AG08396 (cell line): ENCODE measurements at regions not wholly inside any gene's neighbourhood (a gene's known extent, or its start where the extent isn't known, plus 50 kb on each side); places are given as distances from the start of the nearest gene placed in this dataset.
"Not testable (repeated sequence)": the region's sequence is repeated elsewhere in the genome, so short reads cannot be mapped to it uniquely, and the experiment has no call there.

Experiments used
- DNase-seq: peaks from one replicate; pipeline ENCODE4 v3.0.0; 2012; ENCODE audit warnings: low spot score, mixed read lengths

- no peak for DNase-seq
Observed at GRCh38 chr12:28060871-28061270, 88.3 kb upstream of the PTHLH start.

GRCh38 chr12:28063355-28063880 lies 90.9 kb upstream of the PTHLH start:
- no peak for DNase-seq

GRCh38 chr12:28065374-28065773 lies 92.8 kb upstream of the PTHLH start:
- no peak for DNase-seq

- DNase-seq: no peak
Observed at GRCh38 chr12:28065889-28066630, 93.5 kb upstream of the PTHLH start.

- no peak for DNase-seq
Observed at GRCh38 chr12:28066879-28067278, 94.3 kb upstream of the PTHLH start.

- DNase-seq: no peak
Observed at GRCh38 chr12:28068467-28068866, 95.9 kb upstream of the PTHLH start.

- no peak for DNase-seq
Observed at GRCh38 chr12:28079539-28079938, 107.0 kb upstream of the PTHLH start.

GRCh38 chr12:28082096-28082495 lies 108.2 kb upstream of the CCDC91 start:
- DNase-seq: no peak

- no peak for DNase-seq
Observed at GRCh38 chr12:28083840-28084678, 106.2 kb upstream of the CCDC91 start.

- no peak for DNase-seq
Observed at GRCh38 chr12:28086521-28087155, 103.6 kb upstream of the CCDC91 start.

- DNase-seq: no peak
Observed at GRCh38 chr12:28088566-28089272, 101.5 kb upstream of the CCDC91 start.

GRCh38 chr12:28089338-28089737 lies 100.9 kb upstream of the CCDC91 start:
- DNase-seq: no peak

GRCh38 chr12:28090835-28091234 lies 99.4 kb upstream of the CCDC91 start:
- no peak for DNase-seq

- DNase-seq: no peak
Observed at GRCh38 chr12:28092396-28092795, 97.9 kb upstream of the CCDC91 start.

GRCh38 chr12:28096649-28097048 lies 93.6 kb upstream of the CCDC91 start:
- DNase-seq: no peak

GRCh38 chr12:28097221-28097620 lies 93.0 kb upstream of the CCDC91 start:
- no peak for DNase-seq

- DNase-seq: not testable (repeated sequence)
Observed at GRCh38 chr12:28099245-28099644, 91.0 kb upstream of the CCDC91 start.

- no peak for DNase-seq
Observed at GRCh38 chr12:28099871-28100270, 90.4 kb upstream of the CCDC91 start.

- DNase-seq: no peak
Observed at GRCh38 chr12:28100717-28101116, 89.5 kb upstream of the CCDC91 start.

- DNase-seq: no peak
Observed at GRCh38 chr12:28104316-28104715, 85.9 kb upstream of the CCDC91 start.

- no peak for DNase-seq
Observed at GRCh38 chr12:28104903-28105864, 85.1 kb upstream of the CCDC91 start.
